ENCODE measurements at regions not wholly inside any gene's neighbourhood (a gene's known extent, or its start where the extent isn't known, plus 50 kb on each side); places are given as distances from the start of the nearest gene placed in this dataset.
"Not testable (repeated sequence)": the region's sequence is repeated elsewhere in the genome, so short reads cannot be mapped to it uniquely, and the experiment has no call there.

GRCh38 chr10:78420946-78421735 is 387.5 kb downstream of the RPS24 start:
- DNase-seq = no peak

- DNase-seq = not testable (repeated sequence)
Measured at GRCh38 chr10:78424050-78424449, 390.4 kb downstream of the RPS24 start.

GRCh38 chr10:78424723-78425122 is 391.1 kb downstream of the RPS24 start:
- DNase-seq = no peak

- DNase-seq = no peak
Measured at GRCh38 chr10:78426181-78426580, 392.5 kb downstream of the RPS24 start.

- no peak for DNase-seq
Measured at GRCh38 chr10:78427497-78428031, 393.9 kb downstream of the RPS24 start.

- DNase-seq = no peak
Measured at GRCh38 chr10:78428579-78428978, 394.9 kb downstream of the RPS24 start.

GRCh38 chr10:78429984-78430383 is 396.3 kb downstream of the RPS24 start:
- DNase-seq = no peak

- no peak for DNase-seq
Measured at GRCh38 chr10:78432583-78432982, 398.9 kb downstream of the RPS24 start.

GRCh38 chr10:78433076-78433595 is 399.5 kb downstream of the RPS24 start:
- no peak for DNase-seq

- DNase-seq = no peak
Measured at GRCh38 chr10:78433766-78434535, 400.3 kb downstream of the RPS24 start.

- DNase-seq = no peak
Measured at GRCh38 chr10:78434886-78435285, 401.2 kb downstream of the RPS24 start.

GRCh38 chr10:78435484-78436221 is 402.0 kb downstream of the RPS24 start:
- DNase-seq = no peak

- DNase-seq = no peak
Measured at GRCh38 chr10:78436222-78436573, 402.5 kb downstream of the RPS24 start.

GRCh38 chr10:78436706-78437406 is 403.2 kb downstream of the RPS24 start:
- DNase-seq = no peak

GRCh38 chr10:78437407-78437768 is 403.7 kb downstream of the RPS24 start:
- no peak for DNase-seq

GRCh38 chr10:78437998-78438906 is 404.6 kb downstream of the RPS24 start:
- peak; percentile 10 for DNase-seq

- DNase-seq = no peak
Measured at GRCh38 chr10:78438907-78439809, 405.5 kb downstream of the RPS24 start.

GRCh38 chr10:78441010-78441409 is 407.3 kb downstream of the RPS24 start:
- no peak for DNase-seq

GRCh38 chr10:78441694-78442093 is 408.0 kb downstream of the RPS24 start:
- DNase-seq = no peak

- no peak for DNase-seq
Measured at GRCh38 chr10:78442836-78443550, 409.3 kb downstream of the RPS24 start.
